Fibroblast of the aortic adventitia (primary cell): ENCODE measurements at regions not wholly inside any gene's neighbourhood (a gene's known extent, or its start where the extent isn't known, plus 50 kb on each side); places are given as distances from the start of the nearest gene placed in this dataset.
A peak's percentile ranks its signal among the peaks of the same experiment; 100 is the strongest.
"Not testable (repeated sequence)": the region's sequence is repeated elsewhere in the genome, so short reads cannot be mapped to it uniquely, and the experiment has no call there.

ENCODE experiments used
- DNase-seq: peaks from one replicate; pipeline ENCODE4 v3.0.0-alpha.2; 2010; ENCODE audit warnings: low read depth
- H3K4me3 ChIP-seq: 2 replicates; pipeline ENCODE4 v1.5.1; 2011; ENCODE audit warnings: low read depth, mild to moderate bottlenecking, control low read depth, low read length, moderate library complexity
- TF ChIP-seq, protein P1 (sequence below): IDR thresholded peaks from 2 replicates; pipeline ENCODE4 v1.5.1; 2011; ENCODE audit warnings: mild to moderate bottlenecking, low read length, control low read depth, inconsistent platforms; ENCODE audit not compliant: insufficient read depth

DNA sequence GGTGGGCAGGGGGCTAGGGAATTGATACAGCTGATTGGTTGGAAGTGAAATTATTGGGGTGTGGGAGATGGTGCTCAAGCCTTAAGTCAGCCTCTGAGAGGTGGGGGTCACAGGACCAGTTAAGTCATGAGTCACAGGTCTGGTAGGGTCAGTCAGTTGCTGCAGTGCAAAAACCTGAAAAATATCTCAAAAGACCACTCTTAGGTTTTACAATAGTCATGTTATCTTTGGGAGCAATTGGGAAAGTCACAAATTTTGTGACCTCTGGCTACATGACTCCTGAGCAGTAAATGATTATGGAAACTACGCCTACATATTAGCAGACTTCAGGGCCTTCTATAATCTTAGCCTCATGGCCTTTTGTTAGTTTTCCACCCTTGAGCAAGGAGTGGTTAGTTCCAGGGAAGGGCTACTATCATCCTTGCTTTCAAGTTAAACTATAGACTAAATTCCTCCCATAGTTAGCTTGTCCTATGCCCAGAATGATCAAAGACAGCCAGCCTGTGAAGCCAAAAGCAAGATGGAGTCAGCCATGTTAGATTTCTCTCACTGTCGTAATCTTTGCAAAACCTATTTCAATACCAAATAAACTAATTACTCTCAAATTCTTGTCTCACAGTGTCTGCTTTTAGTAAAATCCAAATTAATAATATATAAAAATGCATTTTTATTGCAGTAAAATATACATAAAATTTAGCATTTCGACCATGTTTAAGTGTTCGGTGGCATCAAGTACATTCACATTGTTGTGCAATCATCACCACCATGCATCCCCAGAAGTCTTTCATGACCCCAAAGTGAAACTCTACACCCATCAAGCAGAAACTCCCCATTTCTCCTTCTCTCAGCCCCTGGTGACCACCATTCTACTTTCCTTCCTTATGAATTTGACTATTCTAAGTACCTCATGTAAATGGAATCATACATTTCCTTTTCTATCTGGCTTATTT, 60.9 kb upstream of the CD2AP start:
- TF ChIP-seq, protein P1, sequence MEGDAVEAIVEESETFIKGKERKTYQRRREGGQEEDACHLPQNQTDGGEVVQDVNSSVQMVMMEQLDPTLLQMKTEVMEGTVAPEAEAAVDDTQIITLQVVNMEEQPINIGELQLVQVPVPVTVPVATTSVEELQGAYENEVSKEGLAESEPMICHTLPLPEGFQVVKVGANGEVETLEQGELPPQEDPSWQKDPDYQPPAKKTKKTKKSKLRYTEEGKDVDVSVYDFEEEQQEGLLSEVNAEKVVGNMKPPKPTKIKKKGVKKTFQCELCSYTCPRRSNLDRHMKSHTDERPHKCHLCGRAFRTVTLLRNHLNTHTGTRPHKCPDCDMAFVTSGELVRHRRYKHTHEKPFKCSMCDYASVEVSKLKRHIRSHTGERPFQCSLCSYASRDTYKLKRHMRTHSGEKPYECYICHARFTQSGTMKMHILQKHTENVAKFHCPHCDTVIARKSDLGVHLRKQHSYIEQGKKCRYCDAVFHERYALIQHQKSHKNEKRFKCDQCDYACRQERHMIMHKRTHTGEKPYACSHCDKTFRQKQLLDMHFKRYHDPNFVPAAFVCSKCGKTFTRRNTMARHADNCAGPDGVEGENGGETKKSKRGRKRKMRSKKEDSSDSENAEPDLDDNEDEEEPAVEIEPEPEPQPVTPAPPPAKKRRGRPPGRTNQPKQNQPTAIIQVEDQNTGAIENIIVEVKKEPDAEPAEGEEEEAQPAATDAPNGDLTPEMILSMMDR, result no peak
- H3K4me3 ChIP-seq, result no peak overlapping the region
- no peak for DNase-seq

DNA sequence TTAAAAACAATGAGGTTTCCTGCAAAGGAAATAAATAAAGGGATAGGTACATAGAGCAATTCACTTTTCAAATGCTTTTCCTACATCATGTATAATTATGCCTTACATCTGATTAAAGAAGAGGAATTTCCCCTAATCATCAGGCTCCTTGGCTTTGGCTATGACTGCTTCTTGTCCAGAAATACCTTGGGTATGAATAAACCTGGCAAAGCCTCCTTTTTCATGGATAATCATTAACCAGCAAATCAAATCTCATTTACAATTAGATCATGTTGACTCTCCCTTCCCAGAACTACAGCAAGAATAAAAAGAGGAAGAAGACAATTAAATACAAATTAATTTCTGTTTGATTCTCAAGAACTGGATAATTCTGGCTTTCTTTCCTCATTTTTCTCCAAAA, 58.0 kb upstream of the CD2AP start:
- TF ChIP-seq, protein P1, result no peak
- H3K4me3 ChIP-seq, result no peak overlapping the region
- DNase-seq, result peak; percentile 19

DNA sequence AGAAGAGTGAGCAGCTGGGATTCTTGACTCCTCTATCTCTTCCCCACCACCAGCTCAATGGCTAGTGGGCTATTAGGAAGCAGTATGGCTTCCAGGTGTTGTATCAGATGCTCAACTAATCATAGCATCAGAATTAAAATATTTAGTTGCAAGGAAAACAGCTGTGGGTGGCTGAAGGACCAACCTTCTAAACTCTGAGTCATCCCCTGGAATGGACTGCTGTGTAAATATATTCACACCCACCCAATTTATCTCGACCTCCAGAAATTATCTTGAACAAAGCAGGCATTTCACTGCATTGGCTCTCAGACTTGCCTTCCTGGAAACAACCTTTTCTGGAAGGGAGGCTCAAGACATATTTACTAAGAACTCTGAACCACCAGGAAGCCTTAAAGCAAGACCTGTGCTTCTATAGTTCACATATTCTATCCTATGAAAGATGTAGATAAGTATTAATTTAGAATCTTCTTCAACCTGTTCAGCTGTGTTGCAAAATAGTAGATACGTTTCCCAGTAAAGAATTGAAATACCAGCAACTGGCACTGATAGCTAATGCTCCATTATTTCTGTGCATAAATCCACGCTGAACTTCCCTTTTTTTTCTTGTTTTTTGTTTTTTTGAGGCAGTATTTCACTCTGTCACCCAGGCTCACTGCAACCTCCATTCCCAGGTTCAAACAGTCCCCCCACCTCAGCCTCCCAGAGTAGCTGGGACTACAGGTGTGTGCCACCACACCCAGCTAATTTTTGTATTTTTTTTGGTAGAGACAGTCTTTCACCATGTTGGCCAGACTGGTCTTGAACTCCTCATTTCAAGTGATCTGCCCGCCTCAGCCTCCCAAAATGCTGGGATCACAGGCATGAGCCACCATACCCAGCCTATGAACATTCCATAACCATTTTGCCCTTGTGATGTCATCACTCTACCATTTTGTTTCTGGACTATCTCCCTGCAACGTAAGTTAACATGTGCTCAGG, 56.9 kb upstream of the CD2AP start:
- TF ChIP-seq, protein P1, result no peak
- no peak overlapping the region for H3K4me3 ChIP-seq
- DNase-seq, result peak; percentile 46

DNA sequence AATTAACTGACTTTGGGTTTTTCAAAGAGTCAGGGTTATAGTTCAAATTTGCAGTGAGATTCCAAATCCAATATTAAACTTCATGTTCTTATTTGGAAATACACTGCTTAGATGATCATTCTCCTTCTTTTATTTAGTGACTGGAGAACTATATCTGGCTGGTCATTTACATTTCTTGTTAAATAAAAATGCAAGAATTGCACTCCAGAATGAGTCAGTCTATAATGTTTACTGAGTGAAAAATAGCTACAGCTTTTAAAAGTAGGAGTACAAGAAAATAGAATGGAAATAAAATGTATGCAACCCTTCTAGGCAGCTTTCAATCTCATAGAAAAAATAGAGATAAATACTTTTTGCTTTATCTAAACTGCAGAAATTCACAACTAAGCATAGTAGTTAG, 54.5 kb upstream of the CD2AP start:
- DNase-seq, result no peak

DNA sequence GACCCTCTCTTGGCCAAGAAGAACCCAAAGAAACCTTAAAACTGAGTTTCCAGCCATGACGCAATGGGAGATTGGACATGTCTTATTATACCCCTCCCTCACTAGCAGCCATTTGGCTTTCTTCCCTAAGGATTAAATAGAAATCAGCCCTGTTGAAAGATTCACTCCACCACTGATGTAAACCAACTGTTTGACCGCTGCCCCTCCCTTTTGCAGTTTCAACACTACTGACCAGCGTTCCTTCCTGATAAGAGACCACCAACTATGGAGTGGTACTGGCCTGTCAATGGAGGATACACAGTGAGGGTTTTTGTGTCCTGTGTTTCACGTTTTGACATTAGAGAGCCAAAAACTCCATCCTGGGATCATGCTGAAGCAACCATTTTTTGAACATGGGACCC, 53.2 kb upstream of the CD2AP start:
- DNase-seq, result peak; percentile 27
- no peak overlapping the region for H3K4me3 ChIP-seq
- TF ChIP-seq, protein P1, result no peak

More for the DNA sequence above, 54.5 kb upstream of the CD2AP start:
- H3K4me3 ChIP-seq, result no peak overlapping the region
- TF ChIP-seq, protein P1, result no peak

DNA sequence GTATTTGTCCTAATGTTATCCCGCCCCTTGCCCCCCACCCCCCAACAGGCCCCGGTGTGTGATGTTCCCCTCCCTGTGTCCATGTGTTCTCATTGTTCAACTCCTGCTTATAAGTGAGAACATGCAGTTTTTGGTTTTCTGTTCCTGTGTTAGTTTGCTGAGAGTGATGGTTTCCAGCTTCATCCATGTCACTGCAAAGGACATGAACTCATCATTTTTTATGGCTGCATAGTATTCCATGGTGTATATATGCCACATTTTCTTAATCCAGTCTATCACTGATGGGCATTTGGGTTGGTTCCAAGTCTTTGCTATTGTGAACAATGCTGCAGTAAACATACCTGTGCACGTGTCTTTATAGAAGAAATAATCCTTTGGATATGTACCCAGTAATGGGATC, 51.9 kb upstream of the CD2AP start:
- not testable (repeated sequence) for H3K4me3 ChIP-seq

More for the DNA sequence above, 51.9 kb upstream of the CD2AP start:
- DNase-seq, result not testable (repeated sequence)
